SK-MEL-5 (cell line): ENCODE measurements at regions not wholly inside any gene's neighbourhood (a gene's known extent, or its start where the extent isn't known, plus 50 kb on each side); places are given as distances from the start of the nearest gene placed in this dataset.
A peak's percentile ranks its signal among the peaks of the same experiment; 100 is the strongest.

Source experiments
- DNase-seq: peaks from one replicate; pipeline ENCODE4 v3.0.0-alpha.2; 2016; ENCODE audit warnings: low read depth, low spot score
- in situ Hi-C: cut with HindIII; loops from 2 replicates; pipeline ENCODE4 v1.10.0; 2016; ENCODE audit warnings: low sequenced_read_pairs, high pct_unique_total_duplicates, low pct_unique_long_range_greater_than_20kb

GRCh38 chr11:131242476-131243000 is 127.9 kb upstream of the NTM start:
- DNase-seq = no peak
- in situ Hi-C loops = no loop called here

- in situ Hi-C loops = no loop called here
Measured at GRCh38 chr11:131246156-131246555, 124.3 kb upstream of the NTM start.

GRCh38 chr11:131246663-131247062 is 123.8 kb upstream of the NTM start:
- DNase-seq = peak; percentile 58
- in situ Hi-C loops = no loop called here

More at GRCh38 chr11:131246156-131246555, 124.3 kb upstream of the NTM start:
- DNase-seq = no peak

- DNase-seq = no peak
Measured at GRCh38 chr11:131248588-131248987, 121.8 kb upstream of the NTM start.

GRCh38 chr11:131253142-131253655 is 117.2 kb upstream of the NTM start:
- in situ Hi-C loops = no loop called here

More at GRCh38 chr11:131248588-131248987, 121.8 kb upstream of the NTM start:
- in situ Hi-C loops = no loop called here

GRCh38 chr11:131253656-131254151 is 116.7 kb upstream of the NTM start:
- no peak for DNase-seq
- in situ Hi-C loops = no loop called here

More at GRCh38 chr11:131253142-131253655, 117.2 kb upstream of the NTM start:
- no peak for DNase-seq

GRCh38 chr11:131254254-131254653 is 116.2 kb upstream of the NTM start:
- no peak for DNase-seq
- in situ Hi-C loops = no loop called here

- in situ Hi-C loops = no loop called here
Measured at GRCh38 chr11:131274233-131274632, 96.2 kb upstream of the NTM start.

GRCh38 chr11:131275580-131275979 is 94.8 kb upstream of the NTM start:
- no peak for DNase-seq

More at GRCh38 chr11:131274233-131274632, 96.2 kb upstream of the NTM start:
- DNase-seq = no peak

GRCh38 chr11:131278472-131278871 is 91.9 kb upstream of the NTM start:
- in situ Hi-C loops = no loop called here
- DNase-seq = no peak

More at GRCh38 chr11:131275580-131275979, 94.8 kb upstream of the NTM start:
- in situ Hi-C loops = no loop called here

GRCh38 chr11:131279654-131280384 is 90.6 kb upstream of the NTM start:
- in situ Hi-C loops = no loop called here
- DNase-seq = no peak

- in situ Hi-C loops = no loop called here
- DNase-seq = no peak
Measured at GRCh38 chr11:131281316-131281715, 89.1 kb upstream of the NTM start.

- DNase-seq = no peak
- in situ Hi-C loops = no loop called here
Measured at GRCh38 chr11:131284041-131284440, 86.4 kb upstream of the NTM start.

- in situ Hi-C loops = no loop called here
- no peak for DNase-seq
Measured at GRCh38 chr11:131288521-131289091, 81.8 kb upstream of the NTM start.

GRCh38 chr11:131290185-131290584 is 80.2 kb upstream of the NTM start:
- DNase-seq = no peak
- in situ Hi-C loops = no loop called here

- in situ Hi-C loops = no loop called here
- no peak for DNase-seq
Measured at GRCh38 chr11:131295986-131296385, 74.4 kb upstream of the NTM start.

- no peak for DNase-seq
- in situ Hi-C loops = no loop called here
Measured at GRCh38 chr11:131297441-131297840, 73.0 kb upstream of the NTM start.

- no peak for DNase-seq
- in situ Hi-C loops = no loop called here
Measured at GRCh38 chr11:131299598-131300438, 70.6 kb upstream of the NTM start.
